ENCODE measurements at regions not wholly inside any gene's neighbourhood (a gene's known extent, or its start where the extent isn't known, plus 50 kb on each side); places are given as distances from the start of the nearest gene placed in this dataset.

GRCh38 chr14:87879389-87879788 lies 113.6 kb downstream of the GALC start:
- Histone ChIP-seq H3K4me2 (ENCODE audit: low read length) (no peak overlapping the region), H3F3A (ENCODE audit: control insufficient read depth, insufficient read depth) (no peaks in the 10 kb centered on the region), H3K4me1 (ENCODE audit: control insufficient read depth, low read length) (no peaks in the 10 kb centered on the region), H3K9me3 (ENCODE audit: control insufficient read depth, insufficient read depth, low read length) (no peaks in the 10 kb centered on the region), H3K9me2 (replicated peaks; ENCODE audit: control insufficient read depth, low read length) (no peaks in the 10 kb centered on the region), H4K20me1 (ENCODE audit: control insufficient read depth, insufficient read depth, low read depth, low read length) (no peaks in the 10 kb centered on the region), H3K27ac (ENCODE audit: low read depth, low read length) (no peak overlapping the region), H3K4me3 (ENCODE audit: low read length) (no peak overlapping the region), H3K27me3 (ENCODE audit: control insufficient read depth, low read length) (no peaks in the 10 kb centered on the region), H3K36me3 (ENCODE audit: control insufficient read depth, low read length) (no peaks in the 10 kb centered on the region), H3K79me2 (ENCODE audit: control insufficient read depth, low read length) (no peaks in the 10 kb centered on the region)
- no peak for TF ChIP-seq EZH2phosphoT487 (IDR thresholded peaks at IDR 0.05; ENCODE audit: borderline replicate concordance, low read length)
- TF ChIP-seq CTCF (IDR thresholded peaks at IDR 0.05; ENCODE audit: low read depth, low read length, poor library complexity, severe bottlenecking) = no peak

- no peak overlapping the region for H3K4me2 ChIP-seq (ENCODE audit: low read length)
- no peaks in the 10 kb centered on the region for H3K9me2 ChIP-seq (replicated peaks; ENCODE audit: control insufficient read depth, low read length)
- H3K27ac ChIP-seq (ENCODE audit: low read depth, low read length) = no peak overlapping the region
- no peaks in the 10 kb centered on the region for H4K20me1 ChIP-seq (ENCODE audit: control insufficient read depth, insufficient read depth, low read depth, low read length)
- no peak for TF ChIP-seq CTCF (IDR thresholded peaks at IDR 0.05; ENCODE audit: low read depth, low read length, poor library complexity, severe bottlenecking)
- TF ChIP-seq EZH2phosphoT487 (IDR thresholded peaks at IDR 0.05; ENCODE audit: borderline replicate concordance, low read length) = no peak
- no peaks in the 10 kb centered on the region for H3K27me3 ChIP-seq (ENCODE audit: control insufficient read depth, low read length)
- no peaks in the 10 kb centered on the region for H3F3A ChIP-seq (ENCODE audit: control insufficient read depth, insufficient read depth)
- no peaks in the 10 kb centered on the region for H3K79me2 ChIP-seq (ENCODE audit: control insufficient read depth, low read length)
- no peaks in the 10 kb centered on the region for H3K9me3 ChIP-seq (ENCODE audit: control insufficient read depth, insufficient read depth, low read length)
- no peaks in the 10 kb centered on the region for H3K4me1 ChIP-seq (ENCODE audit: control insufficient read depth, low read length)
- H3K36me3 ChIP-seq (ENCODE audit: control insufficient read depth, low read length) = no peaks in the 10 kb centered on the region
- H3K4me3 ChIP-seq (ENCODE audit: low read length) = no peak overlapping the region
These were observed 114.0 kb downstream of the GALC start for GRCh38 chr14:87878959-87879358.

- H3K4me2 ChIP-seq (ENCODE audit: low read length) = no peak overlapping the region
- H3K4me3 ChIP-seq (ENCODE audit: low read length) = no peak overlapping the region
- H3K36me3 ChIP-seq (ENCODE audit: control insufficient read depth, low read length) = no peaks in the 10 kb centered on the region
- H3K9me2 ChIP-seq (replicated peaks; ENCODE audit: control insufficient read depth, low read length) = no peaks in the 10 kb centered on the region
- no peaks in the 10 kb centered on the region for H3K9me3 ChIP-seq (ENCODE audit: control insufficient read depth, insufficient read depth, low read length)
- H3F3A ChIP-seq (ENCODE audit: control insufficient read depth, insufficient read depth) = no peaks in the 10 kb centered on the region
- no peak for TF ChIP-seq EZH2phosphoT487 (IDR thresholded peaks at IDR 0.05; ENCODE audit: borderline replicate concordance, low read length)
- no peak for TF ChIP-seq CTCF (IDR thresholded peaks at IDR 0.05; ENCODE audit: low read depth, low read length, poor library complexity, severe bottlenecking)
- H3K4me1 ChIP-seq (ENCODE audit: control insufficient read depth, low read length) = no peaks in the 10 kb centered on the region
- no peaks in the 10 kb centered on the region for H4K20me1 ChIP-seq (ENCODE audit: control insufficient read depth, insufficient read depth, low read depth, low read length)
- no peaks in the 10 kb centered on the region for H3K79me2 ChIP-seq (ENCODE audit: control insufficient read depth, low read length)
- peaks cover 6% of the 10 kb centered on the region; the same call in 1 of the 2 replicates for H3K27me3 ChIP-seq (ENCODE audit: control insufficient read depth, low read length)
- H3K27ac ChIP-seq (ENCODE audit: low read depth, low read length) = no peak overlapping the region
These were observed 115.1 kb downstream of the GALC start for GRCh38 chr14:87877877-87878276.

GRCh38 chr14:87874676-87875075 lies 118.3 kb downstream of the GALC start:
- Histone ChIP-seq H3K4me1 (ENCODE audit: control insufficient read depth, low read length) (no peaks in the 10 kb centered on the region), H3K27me3 (ENCODE audit: control insufficient read depth, low read length) (peaks cover 6% of the 10 kb centered on the region; the same call in 1 of the 2 replicates), H3K27ac (ENCODE audit: low read depth, low read length) (no peak overlapping the region), H3K9me2 (replicated peaks; ENCODE audit: control insufficient read depth, low read length) (no peaks in the 10 kb centered on the region), H3K4me3 (ENCODE audit: low read length) (no peak overlapping the region), H3K79me2 (ENCODE audit: control insufficient read depth, low read length) (no peaks in the 10 kb centered on the region), H3F3A (ENCODE audit: control insufficient read depth, insufficient read depth) (no peaks in the 10 kb centered on the region), H3K4me2 (ENCODE audit: low read length) (no peak overlapping the region), H3K9me3 (ENCODE audit: control insufficient read depth, insufficient read depth, low read length) (no peaks in the 10 kb centered on the region), H4K20me1 (ENCODE audit: control insufficient read depth, insufficient read depth, low read depth, low read length) (no peaks in the 10 kb centered on the region), H3K36me3 (ENCODE audit: control insufficient read depth, low read length) (no peaks in the 10 kb centered on the region)
- no peak for TF ChIP-seq EZH2phosphoT487 (IDR thresholded peaks at IDR 0.05; ENCODE audit: borderline replicate concordance, low read length)
- no peak for TF ChIP-seq CTCF (IDR thresholded peaks at IDR 0.05; ENCODE audit: low read depth, low read length, poor library complexity, severe bottlenecking)
